ENCODE measurements at regions not wholly inside any gene's neighbourhood (a gene's known extent, or its start where the extent isn't known, plus 50 kb on each side); places are given as distances from the start of the nearest gene placed in this dataset.
"Not testable (repeated sequence)": the region's sequence is repeated elsewhere in the genome, so short reads cannot be mapped to it uniquely, and the experiment has no call there.

DNA sequence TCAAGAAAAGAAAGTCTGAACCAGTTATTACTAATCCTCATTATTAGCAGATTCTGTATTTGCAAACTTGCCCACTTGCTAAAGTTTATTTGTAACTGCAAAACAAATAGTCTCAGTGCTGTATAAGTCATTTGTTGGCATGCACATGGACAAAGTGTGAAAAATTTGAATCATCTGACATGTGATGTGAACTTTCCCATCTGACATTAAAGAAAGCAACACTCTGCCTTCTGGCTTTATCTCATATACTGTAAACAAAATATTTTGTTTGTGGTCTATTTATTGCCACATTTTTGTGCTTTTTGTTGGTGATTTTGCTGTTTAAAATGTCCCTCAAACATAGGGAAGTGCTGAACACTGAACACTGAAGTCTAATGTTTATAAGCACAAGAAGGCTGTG, 513.8 kb downstream of the RPL10L start:
- no peaks in the 10 kb centered on the region for H3K4me1 ChIP-seq (ENCODE audit: insufficient read depth, low read length)
- H3K9ac ChIP-seq (ENCODE audit: low read depth, low read length) = no peak overlapping the region
- ATAC-seq (ENCODE audit: insufficient read depth, low read depth) (no peak), DNase-seq (no peak)
- H3K4me3 ChIP-seq (ENCODE audit: low read depth in 1 of 2, low read length in 2 of 2) = no peak overlapping the region
- no peak overlapping the region for H3K27ac ChIP-seq (ENCODE audit: low read length)
- no peak overlapping the region for H3K4me2 ChIP-seq (ENCODE audit: insufficient read depth, low read length)
- H4K20me1 ChIP-seq (ENCODE audit: insufficient read depth, low read length) = no peaks in the 10 kb centered on the region
- H3K27me3 ChIP-seq (ENCODE audit: insufficient read depth, low read length, poor library complexity) = no peaks in the 10 kb centered on the region
- no peak overlapping the region for H2AFZ ChIP-seq (ENCODE audit: low read depth, low read length)
- no peaks in the 10 kb centered on the region for H3K9me3 ChIP-seq (ENCODE audit: insufficient read depth, low read length, severe bottlenecking)
- H3K79me2 ChIP-seq (ENCODE audit: insufficient read depth, low read length) = no peaks in the 10 kb centered on the region
- TF ChIP-seq EZH2 (IDR thresholded peaks at IDR 0.05; ENCODE audit: borderline replicate concordance, low read depth, low read length, severe bottlenecking) = no peak
- TF ChIP-seq, protein P1, sequence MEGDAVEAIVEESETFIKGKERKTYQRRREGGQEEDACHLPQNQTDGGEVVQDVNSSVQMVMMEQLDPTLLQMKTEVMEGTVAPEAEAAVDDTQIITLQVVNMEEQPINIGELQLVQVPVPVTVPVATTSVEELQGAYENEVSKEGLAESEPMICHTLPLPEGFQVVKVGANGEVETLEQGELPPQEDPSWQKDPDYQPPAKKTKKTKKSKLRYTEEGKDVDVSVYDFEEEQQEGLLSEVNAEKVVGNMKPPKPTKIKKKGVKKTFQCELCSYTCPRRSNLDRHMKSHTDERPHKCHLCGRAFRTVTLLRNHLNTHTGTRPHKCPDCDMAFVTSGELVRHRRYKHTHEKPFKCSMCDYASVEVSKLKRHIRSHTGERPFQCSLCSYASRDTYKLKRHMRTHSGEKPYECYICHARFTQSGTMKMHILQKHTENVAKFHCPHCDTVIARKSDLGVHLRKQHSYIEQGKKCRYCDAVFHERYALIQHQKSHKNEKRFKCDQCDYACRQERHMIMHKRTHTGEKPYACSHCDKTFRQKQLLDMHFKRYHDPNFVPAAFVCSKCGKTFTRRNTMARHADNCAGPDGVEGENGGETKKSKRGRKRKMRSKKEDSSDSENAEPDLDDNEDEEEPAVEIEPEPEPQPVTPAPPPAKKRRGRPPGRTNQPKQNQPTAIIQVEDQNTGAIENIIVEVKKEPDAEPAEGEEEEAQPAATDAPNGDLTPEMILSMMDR (IDR thresholded peaks at IDR 0.05; ENCODE audit: borderline replicate concordance, extremely low read depth, low read length, poor library complexity, severe bottlenecking) = no peak
- H3K36me3 ChIP-seq (ENCODE audit: insufficient read depth, low read length) = no peaks in the 10 kb centered on the region

DNA sequence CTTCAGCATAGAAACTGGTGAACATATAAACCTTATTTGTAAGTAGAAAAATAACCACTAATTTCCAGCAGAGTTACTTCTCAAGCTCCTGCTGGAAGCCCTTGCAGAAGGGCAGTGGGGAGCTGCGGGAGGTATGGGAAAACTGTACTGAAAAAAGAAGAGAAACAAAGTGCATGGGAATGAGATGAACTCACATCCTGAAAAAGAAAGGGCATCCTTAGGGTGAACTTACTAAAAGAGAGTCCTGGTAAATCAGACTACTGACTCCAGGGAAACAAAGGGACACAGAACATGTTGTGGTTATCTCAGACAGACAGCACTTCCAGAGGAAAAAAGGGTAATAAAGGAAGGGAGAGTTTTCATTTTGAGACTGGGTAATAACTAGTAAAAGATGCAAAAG, 515.1 kb downstream of the RPL10L start:
- TF ChIP-seq, protein P1 (IDR thresholded peaks at IDR 0.05; ENCODE audit: borderline replicate concordance, extremely low read depth, low read length, poor library complexity, severe bottlenecking) = no peak
- TF ChIP-seq EZH2 (IDR thresholded peaks at IDR 0.05; ENCODE audit: borderline replicate concordance, low read depth, low read length, severe bottlenecking) = no peak
- Histone ChIP-seq H2AFZ (ENCODE audit: low read depth, low read length) (no peak overlapping the region), H3K9ac (ENCODE audit: low read depth, low read length) (no peak overlapping the region), H3K4me2 (ENCODE audit: insufficient read depth, low read length) (no peak overlapping the region), H3K79me2 (ENCODE audit: insufficient read depth, low read length) (no peaks in the 10 kb centered on the region), H3K27ac (ENCODE audit: low read length) (no peak overlapping the region), H3K36me3 (ENCODE audit: insufficient read depth, low read length) (no peaks in the 10 kb centered on the region), H3K4me1 (ENCODE audit: insufficient read depth, low read length) (no peaks in the 10 kb centered on the region), H3K4me3 (ENCODE audit: low read depth in 1 of 2, low read length in 2 of 2) (no peak overlapping the region), H3K27me3 (ENCODE audit: insufficient read depth, low read length, poor library complexity) (no peaks in the 10 kb centered on the region), H4K20me1 (ENCODE audit: insufficient read depth, low read length) (no peaks in the 10 kb centered on the region), H3K9me3 (ENCODE audit: insufficient read depth, low read length, severe bottlenecking) (no peaks in the 10 kb centered on the region)
- ATAC-seq (ENCODE audit: insufficient read depth, low read depth) (no peak), DNase-seq (no peak)

DNA sequence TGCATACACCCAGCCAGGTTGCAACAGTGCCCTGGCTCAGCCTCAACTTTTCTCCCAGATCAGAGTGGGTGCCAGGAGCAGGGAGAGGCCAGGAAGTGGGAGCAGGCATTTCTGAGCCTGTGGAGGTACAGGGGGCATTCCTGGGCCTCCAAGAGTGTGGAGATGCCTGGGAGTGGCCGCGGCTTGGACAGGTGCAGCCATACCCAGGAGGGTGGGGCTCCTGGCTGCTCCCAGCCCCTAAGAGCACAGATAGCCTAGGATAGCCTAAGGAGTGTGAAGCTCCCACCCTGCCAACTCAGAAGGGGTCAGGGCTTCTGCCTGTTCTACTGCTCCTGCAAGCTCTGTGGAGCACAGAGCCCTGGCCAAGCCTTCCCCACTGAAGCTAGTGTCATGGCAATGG, 543.4 kb downstream of the RPL10L start:
- no peaks in the 10 kb centered on the region for H3K4me1 ChIP-seq (ENCODE audit: insufficient read depth, low read length)
- H3K9ac ChIP-seq (ENCODE audit: low read depth, low read length) = no peak overlapping the region
- no peak overlapping the region for H2AFZ ChIP-seq (ENCODE audit: low read depth, low read length)
- TF ChIP-seq, protein P1 (IDR thresholded peaks at IDR 0.05; ENCODE audit: borderline replicate concordance, extremely low read depth, low read length, poor library complexity, severe bottlenecking) = no peak
- no peak for TF ChIP-seq EZH2 (IDR thresholded peaks at IDR 0.05; ENCODE audit: borderline replicate concordance, low read depth, low read length, severe bottlenecking)
- no peak overlapping the region for H3K27ac ChIP-seq (ENCODE audit: low read length)
- H4K20me1 ChIP-seq (ENCODE audit: insufficient read depth, low read length) = no peaks in the 10 kb centered on the region
- DNase-seq = no peak
- peaks cover 38% of the 10 kb centered on the region for H3K9me3 ChIP-seq (ENCODE audit: insufficient read depth, low read length, severe bottlenecking)
- no peaks in the 10 kb centered on the region for H3K79me2 ChIP-seq (ENCODE audit: insufficient read depth, low read length)
- H3K27me3 ChIP-seq (ENCODE audit: insufficient read depth, low read length, poor library complexity) = no peaks in the 10 kb centered on the region
- H3K36me3 ChIP-seq (ENCODE audit: insufficient read depth, low read length) = no peaks in the 10 kb centered on the region
- H3K4me3 ChIP-seq (ENCODE audit: low read depth in 1 of 2, low read length in 2 of 2) = no peak overlapping the region
- no peak overlapping the region for H3K4me2 ChIP-seq (ENCODE audit: insufficient read depth, low read length)
- ATAC-seq (ENCODE audit: insufficient read depth, low read depth) = no peak

DNA sequence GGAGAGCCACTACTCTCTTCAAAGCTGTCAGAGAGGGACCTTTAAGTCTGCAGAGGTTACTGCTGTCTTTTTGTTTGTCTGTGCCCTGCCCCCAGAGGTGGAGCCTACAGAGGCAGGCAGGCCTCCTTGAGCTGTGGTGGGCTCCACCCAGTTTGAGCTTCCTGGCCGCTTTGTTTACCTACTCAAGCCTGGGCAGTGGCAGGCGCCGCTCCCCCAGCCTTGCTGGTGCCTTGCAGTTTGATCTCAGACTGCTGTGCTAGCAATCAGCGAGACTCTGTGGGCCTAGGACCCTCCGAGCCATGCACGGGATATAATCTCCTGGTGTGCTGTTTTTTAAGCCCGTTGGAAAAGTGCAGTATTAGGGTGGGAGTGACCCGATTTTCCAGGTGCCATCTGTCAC, 550.7 kb downstream of the RPL10L start:
- H3K27ac ChIP-seq (ENCODE audit: low read length); DNase-seq; H3K27me3 ChIP-seq (ENCODE audit: insufficient read depth, low read length, poor library complexity); H3K4me1 ChIP-seq (ENCODE audit: insufficient read depth, low read length); H3K79me2 ChIP-seq (ENCODE audit: insufficient read depth, low read length); H3K4me2 ChIP-seq (ENCODE audit: insufficient read depth, low read length); H3K36me3 ChIP-seq (ENCODE audit: insufficient read depth, low read length); ATAC-seq (ENCODE audit: insufficient read depth, low read depth); H4K20me1 ChIP-seq (ENCODE audit: insufficient read depth, low read length); H3K9me3 ChIP-seq (ENCODE audit: insufficient read depth, low read length, severe bottlenecking); H3K4me3 ChIP-seq (ENCODE audit: low read depth in 1 of 2, low read length in 2 of 2); H2AFZ ChIP-seq (ENCODE audit: low read depth, low read length); H3K9ac ChIP-seq (ENCODE audit: low read depth, low read length): not testable (repeated sequence)
